H1 (cell line): ENCODE measurements at regions not wholly inside any gene's neighbourhood (a gene's known extent, or its start where the extent isn't known, plus 50 kb on each side); places are given as distances from the start of the nearest gene placed in this dataset.

Experiments used
- CTCF ChIA-PET: fragments of 300-600 bp; sonication (Branson Sonifier 250); formaldehyde crosslinking; loops from one replicate; lab custom pipeline; 2021; ENCODE audit not compliant: partially characterized antibody; lab: Charles Lee
- POLR2A ChIA-PET: fragments of 300-600 bp; sonication (Branson Sonifier 250); formaldehyde crosslinking; loops from one replicate; lab custom pipeline; 2021; ENCODE audit warnings: inconsistent platforms; ENCODE audit not compliant: partially characterized antibody; lab: Charles Lee
- DNase-seq, 2 experiments: peaks; one replicate each; pipeline versions ENCODE4 v3.0.0 to v3.0.0-alpha.2; 2010 to 2022; ENCODE audit warnings: low spot score in 2 of 2, low read depth in 1 of 2, mixed read lengths in 1 of 2
- FAIRE-seq: peaks from 2 replicates; lab custom pipeline; 2011; peaks lifted over from hg19 to GRCh38; lab: Jason Lieb, UNC
- H2AFZ ChIP-seq: 2 replicates; pipeline ENCODE4 v1.8.1; 2012; ENCODE audit warnings: low read length, inconsistent platforms
- H2AK5ac ChIP-seq: 2 replicates; pipeline ENCODE4 v1.6.1; 2013; ENCODE audit warnings: low read depth, low read length
- H2BK120ac ChIP-seq: replicated peaks from 2 replicates; pipeline ENCODE3; 2013; ENCODE audit warnings: low read depth, low read length, inconsistent platforms
- H2BK12ac ChIP-seq: 2 replicates; pipeline ENCODE4 v1.6.1; 2013; ENCODE audit warnings: low read depth, low read length
- H2BK15ac ChIP-seq: 2 replicates; pipeline ENCODE4 v1.6.1; 2013; ENCODE audit warnings: low read length
- H2BK20ac ChIP-seq: 2 replicates; pipeline ENCODE4 v1.6.1; 2013; ENCODE audit warnings: low read length
- H2BK5ac ChIP-seq: 2 replicates; pipeline ENCODE4 v1.6.1; 2013; ENCODE audit warnings: low read depth, low read length
- H3K14ac ChIP-seq: 2 replicates; pipeline ENCODE4 v1.6.1; 2013; ENCODE audit warnings: inconsistent platforms; ENCODE audit not compliant: insufficient read length
- H3K18ac ChIP-seq: 2 replicates; pipeline ENCODE4 v1.6.1; 2013; ENCODE audit warnings: low read length; ENCODE audit errors: extremely low read depth
- H3K23ac ChIP-seq: 2 replicates; pipeline ENCODE4 v1.6.1; 2013; ENCODE audit warnings: inconsistent platforms; ENCODE audit not compliant: insufficient read length
- H3K23me2 ChIP-seq: 2 replicates; pipeline ENCODE4 v1.6.1; 2013; ENCODE audit warnings: low read depth, low read length
- H3K27ac ChIP-seq: 2 replicates; pipeline ENCODE4 v1.6.1; 2011; ENCODE audit warnings: low read depth, low read length, inconsistent platforms
- H3K27me3 ChIP-seq, 4 experiments: replicated peaks in 1 of 4; 1 replicate in 1 of 4; 2 replicates in 3 of 4; pipeline versions ENCODE4 v1.6.1 to v1.8.1; 2011 to 2013; ENCODE audit warnings: low read length in 3 of 4, mild to moderate bottlenecking in 3 of 4, inconsistent platforms in 2 of 4, mixed read lengths in 2 of 4, moderate library complexity in 1 of 4; ENCODE audit not compliant: control insufficient read depth in 3 of 4, insufficient read depth in 3 of 4; ENCODE audit errors: extremely low read depth in 1 of 4
- H3K36me3 ChIP-seq, 4 experiments: 2 replicates each; pipeline versions ENCODE4 v1.6.1 to v1.8.1; 2011 to 2013; ENCODE audit warnings: mild to moderate bottlenecking in 4 of 4, low read length in 3 of 4, moderate library complexity in 2 of 4, control low read depth in 1 of 4, inconsistent platforms in 1 of 4; ENCODE audit not compliant: insufficient read depth in 4 of 4, control insufficient read depth in 2 of 4
- H3K4ac ChIP-seq: replicated peaks from 2 replicates; pipeline ENCODE3; 2013; ENCODE audit warnings: low read length, low read depth, mixed read lengths, inconsistent platforms; ENCODE audit not compliant: insufficient read length
- H3K4me1 ChIP-seq, 4 experiments: replicated peaks in 1 of 4; 1 replicate in 1 of 4; 2 replicates in 3 of 4; pipeline versions ENCODE4 v1.6.1 to v1.8.1; 2011 to 2013; ENCODE audit warnings: low read length in 3 of 4, inconsistent platforms in 2 of 4, mixed read lengths in 1 of 4; ENCODE audit not compliant: insufficient read depth in 4 of 4, control insufficient read depth in 3 of 4
- H3K4me2 ChIP-seq, 2 experiments: 2 replicates each; pipeline versions ENCODE4 v1.6.1 to v1.8.1; 2011 to 2013; ENCODE audit warnings: low read depth in 2 of 2, low read length in 2 of 2, control low read depth in 1 of 2, inconsistent platforms in 1 of 2, mild to moderate bottlenecking in 1 of 2; ENCODE audit not compliant: insufficient read depth in 1 of 2
- H3K4me3 ChIP-seq, 4 experiments: fragments of 200-600, 300-600 bp in 1 of 4; sonication (generic), shearing (Covaris generic), sonication (Bioruptor Twin) in 1 of 4; 2 replicates each; pipeline versions ENCODE4 v1.5.1 to v1.8.1; 2011 to 2016; ENCODE audit warnings: low read length in 4 of 4, low read depth in 3 of 4, control low read depth in 2 of 4, inconsistent platforms in 2 of 4, mild to moderate bottlenecking in 2 of 4, mixed read lengths in 1 of 4, moderate library complexity in 1 of 4; ENCODE audit not compliant: insufficient read depth in 2 of 4; ENCODE audit errors: extremely low read depth in 1 of 4
- H3K56ac ChIP-seq: replicated peaks from 2 replicates; pipeline ENCODE3; 2013; ENCODE audit warnings: low read depth, mild to moderate bottlenecking, mixed read lengths, low read length, inconsistent platforms; ENCODE audit not compliant: insufficient read length
- H3K79me1 ChIP-seq: 2 replicates; pipeline ENCODE4 v1.6.1; 2013; ENCODE audit warnings: low read depth, low read length, control low read depth
- H3K79me2 ChIP-seq, 2 experiments: 2 replicates each; pipeline versions ENCODE4 v1.6.1 to v1.8.1; 2012 to 2013; ENCODE audit warnings: low read length in 2 of 2, mild to moderate bottlenecking in 2 of 2, inconsistent platforms in 1 of 2; ENCODE audit not compliant: insufficient read depth in 2 of 2, control insufficient read depth in 1 of 2
- H3K9ac ChIP-seq, 4 experiments: replicated peaks in 1 of 4; 1 replicate in 1 of 4; 2 replicates in 3 of 4; pipeline versions ENCODE4 v1.6.1 to v1.8.1; 2011 to 2013; ENCODE audit warnings: low read depth in 3 of 4, low read length in 3 of 4, control low read depth in 2 of 4, mild to moderate bottlenecking in 2 of 4, moderate library complexity in 2 of 4, inconsistent platforms in 1 of 4; ENCODE audit errors: extremely low read depth in 1 of 4
- H3K9me3 ChIP-seq, 2 experiments: 2 replicates each; pipeline versions ENCODE4 v1.6.1 to v1.8.1; 2012 to 2013; ENCODE audit warnings: mild to moderate bottlenecking in 2 of 2, moderate library complexity in 2 of 2, control low read depth in 1 of 2, inconsistent platforms in 1 of 2, low read depth in 1 of 2, low read length in 1 of 2, mixed read lengths in 1 of 2; ENCODE audit not compliant: insufficient read depth in 2 of 2
- H4K20me1 ChIP-seq, 2 experiments: replicated peaks in 1 of 2; 2 replicates each; pipeline versions ENCODE3 to v1.8.1; 2011 to 2013; ENCODE audit warnings: inconsistent platforms in 2 of 2, low read length in 2 of 2, mild to moderate bottlenecking in 1 of 2; ENCODE audit not compliant: insufficient read depth in 2 of 2, control insufficient read depth in 1 of 2
- H4K5ac ChIP-seq: 2 replicates; pipeline ENCODE4 v1.6.1; 2013; ENCODE audit warnings: low read length, low read depth, mixed read lengths, inconsistent platforms; ENCODE audit not compliant: insufficient read length
- H4K8ac ChIP-seq: 2 replicates; pipeline ENCODE4 v1.8.0; 2013; ENCODE audit warnings: mild to moderate bottlenecking, moderate library complexity, low read length, inconsistent platforms; ENCODE audit not compliant: insufficient read depth; ENCODE audit errors: extremely low read depth
- H4K91ac ChIP-seq: replicated peaks from 2 replicates; pipeline ENCODE3; 2013; ENCODE audit warnings: low read length, mixed read lengths, inconsistent platforms; ENCODE audit not compliant: insufficient read length
- BCL11A ChIP-seq, 2 experiments: IDR thresholded peaks; one replicate each; pipeline ENCODE4 v1.6.1; 2011; ENCODE audit warnings: low read depth in 2 of 2, low read length in 2 of 2, mild to moderate bottlenecking in 2 of 2
- CTCF ChIP-seq, 3 experiments: IDR thresholded peaks; 1 replicate in 2 of 3; 2 replicates in 1 of 3; pipeline versions ENCODE4 v1.5.1 to v1.6.1; 2011; ENCODE audit warnings: low read length in 3 of 3, mild to moderate bottlenecking in 3 of 3, inconsistent platforms in 2 of 3, low read depth in 1 of 3, moderate library complexity in 1 of 3; ENCODE audit not compliant: insufficient read depth in 1 of 3; ENCODE audit errors: control extremely low read depth in 1 of 3
- POLR2AphosphoS5 ChIP-seq: IDR thresholded peaks from 2 replicates; pipeline ENCODE4 v1.6.1; 2011; ENCODE audit warnings: low read depth, low read length
- RAD21 ChIP-seq, 2 experiments: IDR thresholded peaks in 1 of 2; conservative IDR thresholded peaks in 1 of 2; 2 replicates each; pipeline ENCODE4 v1.6.1; 2011; ENCODE audit warnings: low read depth in 2 of 2, low read length in 2 of 2, improper control_type of control experiment in 1 of 2, inconsistent platforms in 1 of 2, mild to moderate bottlenecking in 1 of 2, moderate library complexity in 1 of 2
- SIRT6 ChIP-seq: IDR thresholded peaks from one replicate; pipeline ENCODE4 v1.7.1; 2012; ENCODE audit warnings: low read length, inconsistent platforms
- SUZ12 ChIP-seq: fragments of 200-600 bp; sonication (generic); IDR thresholded peaks from 2 replicates; pipeline ENCODE4 v1.6.1; 2012; ENCODE audit warnings: mild to moderate bottlenecking, inconsistent platforms, low read length, moderate library complexity, mixed read lengths
- ZNF274 ChIP-seq: IDR thresholded peaks from 2 replicates; pipeline ENCODE4 v1.7.0; 2012; ENCODE audit warnings: low read length, borderline replicate concordance; ENCODE audit errors: extremely low read depth
- WGBS, 2 experiments: shearing (Covaris generic) in 1 of 2; methylation state at CpG; one replicate each; pipeline versions ENCODE4 v1.1.6 to v1.1.7; 2013 to 2015; ENCODE audit warnings: low lambda C conversion rate in 2 of 2, mixed read lengths in 2 of 2, inconsistent platforms in 1 of 2, low coverage in 1 of 2, missing lambda C conversion rate in 1 of 2; ENCODE audit not compliant: insufficient replicate concordance in 2 of 2, insufficient coverage in 1 of 2, insufficient read length in 1 of 2; ENCODE audit errors: extremely low coverage in 1 of 2, missing lambda C conversion rate in 1 of 2; 5-methylcytosine and 5-hydroxymethylcytosine counted together

GRCh38 chr10:128567551-128567950 is 441.3 kb upstream of the MKI67 start:
- Histone ChIP-seq H4K91ac (no peak overlapping the region), H2AFZ (no peak overlapping the region), H3K23ac (no peak overlapping the region), H3K27me3 (no peaks in the 10 kb centered on the region), H3K14ac (no peak overlapping the region), H3K9me3 (peaks cover 0 to 6% of the 10 kb centered on the region in 2 experiments; a peak in 2 of 4 replicates), H3K79me1 (no peaks in the 10 kb centered on the region), H3K4me1 (no peaks in the 10 kb centered on the region; a peak in 1 of 7 replicates), H4K20me1 (no peaks in the 10 kb centered on the region), H3K36me3 (no peaks in the 10 kb centered on the region), H2BK20ac (no peak overlapping the region), H2BK120ac (no peak overlapping the region), H3K56ac (no peak overlapping the region), H3K4ac (no peak overlapping the region), H4K5ac (no peak overlapping the region), H3K4me3 (no peak overlapping the region), H3K9ac (no peak overlapping the region), H2AK5ac (no peak overlapping the region), H2BK5ac (no peak overlapping the region), H3K23me2 (no peaks in the 10 kb centered on the region; the same call in 1 of the 2 replicates), H3K4me2 (no peak overlapping the region), H3K27ac (no peak overlapping the region), H2BK15ac (0 out of 2 replicates have a peak overlapping the region, but pooled peaks have one; percentile 53), H4K8ac (no peak overlapping the region; the same call in 1 of the 2 replicates), H3K18ac (no peak overlapping the region)
- DNase-seq (no peak), FAIRE-seq (no peak)
- POLR2A ChIA-PET, result no interaction called here
- WGBS, 2 experiments, result 86% methylated on average over 7 of the region's 8 CpGs; no CpG with 5 or more reads in 1 of the 2 experiments
- no peak for TF ChIP-seq BCL11A (IDR thresholded peaks at IDR 0.05; ENCODE audit: low read depth in 2 of 2, low read length in 2 of 2)
- no peak for TF ChIP-seq SIRT6
- no peak for TF ChIP-seq POLR2AphosphoS5
- TF ChIP-seq RAD21 (IDR thresholded peaks at IDR 0.05 in 1 of 2, conservative IDR thresholded peaks at IDR 0.05 in 1 of 2; ENCODE audit: low read depth in 2 of 2, low read length in 2 of 2), result peak; percentile 11 to 50; a peak in 3 of 4 replicates
- no peak for TF ChIP-seq ZNF274
- TF ChIP-seq SUZ12, result no peak
- peak; percentile 36 to 60 (median 36); a peak in 3 of 4 replicates for TF ChIP-seq CTCF (IDR thresholded peaks at IDR 0.05; ENCODE audit: control extremely low read depth in 1 of 3, insufficient read depth in 1 of 3, low read depth in 1 of 3, low read length in 3 of 3)
- TF ChIP-seq, all 59 proteins: peak for 2
- Histone ChIP-seq H2BK12ac (0 out of 2 replicates have a peak overlapping the region, but pooled peaks have one; percentile 60), H3K79me2 (no peaks in the 10 kb centered on the region)
- CTCF ChIA-PET, result interaction anchor here (0.6 to 1.5 kb wide), 8 partner anchors 10 to 1355 kb away, joined by 3 to 4 read pairs (median 3); no protein-coding TSS in a partner anchor
